Choroid plexus epithelial cell (primary cell): ENCODE measurements at regions not wholly inside any gene's neighbourhood (a gene's known extent, or its start where the extent isn't known, plus 50 kb on each side); places are given as distances from the start of the nearest gene placed in this dataset.
A peak's percentile ranks its signal among the peaks of the same experiment; 100 is the strongest.
"Not testable (repeated sequence)": the region's sequence is repeated elsewhere in the genome, so short reads cannot be mapped to it uniquely, and the experiment has no call there.

ENCODE experiments used
- DNase-seq: peaks from one replicate; pipeline ENCODE4 v3.0.0-alpha.2; 2010; ENCODE audit warnings: low read depth
- H3K4me3 ChIP-seq: 2 replicates; pipeline ENCODE4 v1.5.1; 2011; ENCODE audit warnings: low read depth, mild to moderate bottlenecking, control low read depth, low read length, moderate library complexity

DNA sequence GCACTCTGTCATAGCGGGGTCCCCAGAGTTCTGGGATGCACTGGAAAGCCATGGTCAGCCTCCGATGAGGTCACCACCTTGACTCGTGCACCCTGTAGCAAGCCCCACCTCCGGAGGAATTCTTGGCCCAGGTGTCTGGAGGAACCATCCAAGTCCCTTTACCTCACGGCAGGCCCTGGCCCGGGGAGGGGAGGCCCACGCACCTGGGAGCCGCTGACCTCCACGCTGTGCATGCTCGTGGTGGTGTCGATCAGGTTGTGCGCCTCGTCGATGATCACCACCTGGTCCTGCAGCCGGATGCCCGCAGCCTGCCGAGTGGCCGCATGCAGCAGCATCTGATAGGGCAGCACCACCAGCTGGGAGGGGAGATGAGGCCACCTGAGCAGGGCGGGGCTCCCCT lies 177.3 kb downstream of the KLRB1 start:
- not testable (repeated sequence) for H3K4me3 ChIP-seq, DNase-seq

DNA sequence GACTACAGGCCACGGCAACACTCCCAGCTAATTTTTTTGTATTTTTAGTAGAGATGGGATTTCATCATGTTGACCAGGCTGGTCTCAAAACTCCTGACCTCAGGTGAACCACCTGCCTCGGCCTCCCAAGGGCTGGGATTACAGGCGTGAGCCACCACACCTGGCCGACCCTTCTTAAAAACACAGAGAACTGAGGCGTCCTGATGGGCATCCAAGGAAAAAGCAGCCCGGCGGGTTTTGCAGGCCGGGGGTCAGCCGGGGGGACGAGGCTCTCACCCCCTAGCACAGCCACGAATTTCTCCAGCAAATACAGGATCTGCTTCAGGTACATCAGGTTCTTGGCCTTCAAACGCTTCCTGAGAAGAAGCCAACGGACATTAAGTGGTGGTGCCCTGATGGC lies 178.9 kb downstream of the KLRB1 start:
- not testable (repeated sequence) for H3K4me3 ChIP-seq, DNase-seq

DNA sequence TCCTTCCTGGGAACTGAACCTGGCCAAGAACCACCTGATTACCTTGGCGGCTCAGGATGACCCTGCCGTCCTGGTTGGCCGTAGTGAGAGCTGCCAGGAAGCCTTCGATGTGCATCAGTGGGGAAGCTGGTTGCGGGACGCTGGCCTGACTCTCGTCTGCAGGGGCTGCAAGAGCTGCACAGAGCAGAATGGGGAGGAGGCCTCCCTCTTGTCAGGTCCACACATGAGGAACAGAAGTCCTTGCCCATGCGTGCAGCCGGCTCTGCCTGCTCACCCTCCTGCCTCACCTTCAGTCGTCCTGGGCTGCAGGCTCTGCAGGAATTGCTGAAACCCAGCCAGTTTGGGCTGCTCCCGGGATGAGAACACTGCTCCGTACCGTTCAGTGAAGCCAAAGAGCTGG lies 182.3 kb downstream of the KLRB1 start:
- H3K4me3 ChIP-seq, DNase-seq: not testable (repeated sequence)

DNA sequence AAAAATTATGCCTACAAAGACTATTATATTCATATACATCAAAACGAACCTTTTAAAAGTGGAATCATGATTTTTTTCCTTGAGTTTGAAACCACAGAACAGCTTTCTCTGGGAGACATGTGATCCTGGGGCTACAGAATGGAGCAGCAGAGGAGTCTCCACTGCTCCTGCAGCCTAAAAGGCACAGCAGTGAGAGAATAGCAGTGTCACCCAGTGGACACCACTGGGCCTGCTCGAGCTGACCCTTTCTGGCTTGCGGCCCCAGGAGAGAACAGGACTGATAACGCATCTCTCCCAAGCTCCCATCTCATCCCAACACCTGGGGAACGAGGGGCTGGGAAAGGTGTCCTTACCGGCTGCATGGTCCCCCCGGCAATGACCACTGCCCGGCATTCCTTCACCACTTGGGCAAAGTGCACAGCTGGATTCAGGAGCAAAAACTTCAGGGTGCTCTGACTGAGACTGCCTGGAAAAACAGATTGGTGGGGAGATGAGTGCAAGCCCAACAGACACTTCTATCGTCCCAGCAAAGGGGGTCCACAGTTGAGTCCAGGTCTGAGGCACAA lies 183.5 kb downstream of the KLRB1 start:
- H3K4me3 ChIP-seq, DNase-seq: not testable (repeated sequence)

DNA sequence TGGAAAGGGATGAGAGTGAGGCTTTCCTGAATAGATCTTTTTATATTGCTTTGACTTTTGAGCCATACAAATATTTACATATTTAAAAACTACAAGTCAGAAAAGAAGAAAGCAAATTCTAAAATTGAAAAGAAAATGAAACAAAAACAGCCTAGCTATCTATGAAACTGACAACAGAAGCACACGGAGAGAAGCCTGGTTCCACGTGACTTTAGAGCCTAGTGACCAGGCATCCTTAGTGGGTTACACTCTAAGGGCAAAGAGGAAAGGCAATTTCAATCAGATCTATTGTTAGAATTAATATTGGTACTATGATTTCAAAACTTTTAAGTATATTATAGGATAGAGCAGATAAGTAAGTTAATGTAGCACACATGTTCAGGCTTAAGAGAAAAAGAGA lies 185.0 kb downstream of the KLRB1 start:
- DNase-seq, H3K4me3 ChIP-seq: not testable (repeated sequence)

DNA sequence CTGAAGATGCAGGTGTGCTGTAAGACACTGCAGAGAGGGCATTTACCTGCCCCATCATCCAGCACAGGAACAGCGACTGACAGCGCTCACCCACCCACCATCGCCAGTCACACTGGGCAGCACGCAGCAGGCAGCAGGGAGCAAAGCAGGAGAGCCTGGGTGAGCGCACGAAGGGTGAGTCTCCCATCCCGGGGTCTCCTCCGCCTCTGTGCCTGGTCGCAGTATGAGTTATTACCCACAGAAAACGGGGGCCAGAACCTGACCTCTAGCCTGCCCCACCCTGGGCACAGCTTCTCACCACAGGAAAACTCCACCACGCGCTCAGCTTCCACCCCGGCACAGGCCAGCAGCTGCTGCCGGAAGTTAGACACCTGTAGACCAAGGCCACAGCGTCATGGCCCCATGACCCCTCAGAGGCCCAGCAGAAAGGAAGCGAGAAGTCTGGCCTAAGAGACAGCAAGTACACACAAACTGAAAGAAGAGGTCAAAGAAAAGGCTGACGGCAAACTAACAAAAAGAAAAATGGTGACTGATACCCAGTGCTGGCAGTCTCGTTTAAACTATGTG lies 186.1 kb downstream of the KLRB1 start:
- not testable (repeated sequence) for H3K4me3 ChIP-seq, DNase-seq

DNA sequence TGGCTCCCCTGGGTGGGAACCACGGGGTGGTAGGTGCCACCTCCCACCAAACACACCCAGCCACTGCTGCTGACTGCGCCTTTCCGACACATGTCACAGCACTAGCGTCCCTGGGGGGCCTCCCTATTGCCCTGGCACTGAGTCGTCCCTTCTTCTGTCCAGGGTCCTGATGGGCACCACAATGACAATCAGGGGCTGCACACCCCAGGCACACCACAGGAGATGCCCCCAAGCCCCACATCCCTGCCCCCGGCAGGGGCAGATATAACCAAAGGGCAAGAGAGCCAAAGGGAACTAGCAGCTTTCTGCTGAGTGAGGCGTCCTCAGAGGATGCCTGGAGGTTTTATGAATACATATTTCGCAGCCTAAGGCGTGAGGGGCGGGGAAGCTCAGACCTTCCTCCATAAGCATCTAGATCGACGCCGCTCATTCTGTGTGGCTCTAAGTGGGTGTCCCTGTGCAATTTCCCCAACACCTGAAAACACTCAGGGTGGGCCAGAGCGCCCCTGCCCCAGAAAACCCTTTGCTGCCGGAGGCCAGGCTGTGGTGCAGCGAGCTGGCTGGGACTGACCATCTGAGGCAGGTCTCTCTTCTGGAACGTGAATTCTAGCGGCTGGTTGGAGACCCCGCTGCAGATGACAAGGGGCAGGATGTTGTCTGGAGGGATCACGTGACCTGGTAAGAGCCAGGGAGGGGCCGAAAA lies 186.7 kb downstream of the KLRB1 start:
- not testable (repeated sequence) for DNase-seq, H3K4me3 ChIP-seq

DNA sequence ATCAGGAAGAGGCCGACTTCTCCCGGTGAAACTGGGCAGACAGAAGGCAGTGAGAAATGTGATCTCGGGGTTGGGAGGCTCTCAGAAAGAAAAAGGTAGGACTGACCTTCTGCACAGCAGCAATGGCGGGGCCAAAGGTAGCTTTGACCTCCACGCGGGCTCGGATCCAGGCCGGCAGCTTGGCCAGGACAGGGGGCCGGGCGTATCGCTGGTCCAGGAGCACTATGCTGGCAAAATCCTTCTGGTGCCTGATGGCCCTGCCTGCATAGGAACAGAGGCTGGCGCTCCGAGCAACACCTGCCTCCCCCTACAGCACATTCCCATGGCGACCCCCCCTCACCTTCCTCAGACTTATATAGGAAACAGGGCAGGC lies 189.1 kb downstream of the KLRB1 start:
- not testable (repeated sequence) for DNase-seq, H3K4me3 ChIP-seq

DNA sequence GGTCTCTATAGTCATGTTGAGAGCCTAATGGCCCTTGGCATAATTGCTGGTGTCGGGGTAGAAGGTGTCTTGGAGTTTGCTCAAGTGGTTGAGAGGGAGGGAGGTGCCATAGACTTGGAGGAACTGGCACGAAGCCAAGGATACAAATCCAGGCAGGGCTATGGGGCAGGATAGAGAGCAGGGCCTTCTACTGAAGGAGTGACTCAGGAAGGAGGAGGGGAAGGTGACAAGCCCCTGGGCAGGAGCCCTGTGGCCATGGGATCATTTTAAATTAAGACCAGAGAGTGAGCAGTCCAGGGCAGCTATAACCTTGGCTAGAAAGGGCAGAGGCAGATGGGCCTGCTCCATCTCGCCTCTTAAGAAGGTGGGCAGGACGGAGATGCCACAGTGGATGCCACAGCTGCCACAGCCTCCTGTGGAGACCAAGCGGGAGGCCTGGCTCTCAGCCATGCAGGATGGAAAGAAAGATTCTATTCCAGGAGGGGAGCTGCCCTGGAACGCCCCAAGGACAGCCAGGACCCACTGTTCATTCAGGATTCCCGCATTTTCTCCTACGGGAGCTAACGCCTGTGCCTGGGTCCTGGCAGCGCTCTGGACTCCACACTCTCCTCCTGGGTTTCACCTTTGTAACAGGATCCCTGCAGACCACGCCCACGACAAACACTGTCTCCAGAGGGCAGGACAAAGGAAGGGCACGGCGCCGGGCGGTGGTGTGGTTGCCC lies 189.6 kb downstream of the KLRB1 start:
- not testable (repeated sequence) for DNase-seq, H3K4me3 ChIP-seq

DNA sequence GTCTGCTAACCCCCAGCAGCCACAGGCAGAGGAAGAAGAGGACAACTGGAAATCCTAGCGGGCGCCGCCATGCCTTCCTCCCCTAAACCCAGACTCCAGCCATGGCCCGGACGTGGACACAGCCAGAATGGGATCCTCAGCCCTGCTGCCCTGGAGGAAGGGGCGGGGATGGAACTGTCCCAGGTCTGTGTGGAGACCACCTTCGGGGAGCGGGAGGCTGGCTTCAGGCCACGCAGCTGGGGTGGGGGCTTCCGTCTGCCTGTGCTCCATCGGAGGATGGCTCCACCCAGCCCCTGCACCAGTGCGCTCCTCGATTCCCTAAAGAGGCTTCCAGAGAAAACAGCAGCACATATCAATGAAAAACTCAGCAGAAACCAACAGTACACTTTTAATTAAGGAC lies 190.4 kb downstream of the KLRB1 start:
- H3K4me3 ChIP-seq, DNase-seq: not testable (repeated sequence)

DNA sequence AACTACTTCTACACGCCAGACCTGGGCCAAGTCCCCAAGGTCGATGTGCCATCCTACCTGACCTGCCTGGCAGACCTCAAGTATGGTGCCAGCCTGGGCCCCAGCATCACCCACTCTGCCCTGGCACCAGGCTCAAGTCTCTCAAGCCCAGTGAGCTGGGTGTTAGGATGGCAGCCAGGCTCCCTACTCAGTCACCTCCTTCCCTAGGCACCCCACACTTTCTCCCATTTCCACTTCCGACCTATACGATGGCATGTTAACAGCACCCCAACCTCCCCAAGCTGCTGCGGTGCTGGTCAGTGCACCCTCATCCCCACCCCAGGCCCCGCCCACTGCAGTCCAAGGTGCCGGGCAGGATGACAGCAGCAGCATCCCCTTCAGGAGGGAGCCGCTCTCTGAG lies 191.4 kb downstream of the KLRB1 start:
- not testable (repeated sequence) for DNase-seq, H3K4me3 ChIP-seq

DNA sequence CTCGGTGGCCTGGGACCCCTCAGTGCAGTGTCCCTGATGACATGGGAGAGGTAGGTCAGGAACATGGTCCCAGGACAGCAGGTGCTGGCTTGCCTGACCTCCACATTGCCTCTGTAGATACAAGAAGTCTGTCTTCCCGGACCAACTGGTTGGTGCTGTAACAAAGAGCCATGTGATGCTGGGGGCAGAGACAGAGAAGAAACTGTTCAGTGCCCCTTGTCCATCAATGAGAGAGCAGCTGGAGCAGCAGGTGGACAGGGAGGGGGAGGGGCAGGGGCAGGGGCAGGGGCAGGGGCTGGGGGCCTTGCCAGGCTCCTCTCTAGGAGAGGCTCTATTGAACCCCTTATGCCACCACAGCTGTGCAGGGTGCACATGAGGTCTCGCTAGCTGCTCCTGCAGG lies 191.8 kb downstream of the KLRB1 start:
- H3K4me3 ChIP-seq, DNase-seq: not testable (repeated sequence)

DNA sequence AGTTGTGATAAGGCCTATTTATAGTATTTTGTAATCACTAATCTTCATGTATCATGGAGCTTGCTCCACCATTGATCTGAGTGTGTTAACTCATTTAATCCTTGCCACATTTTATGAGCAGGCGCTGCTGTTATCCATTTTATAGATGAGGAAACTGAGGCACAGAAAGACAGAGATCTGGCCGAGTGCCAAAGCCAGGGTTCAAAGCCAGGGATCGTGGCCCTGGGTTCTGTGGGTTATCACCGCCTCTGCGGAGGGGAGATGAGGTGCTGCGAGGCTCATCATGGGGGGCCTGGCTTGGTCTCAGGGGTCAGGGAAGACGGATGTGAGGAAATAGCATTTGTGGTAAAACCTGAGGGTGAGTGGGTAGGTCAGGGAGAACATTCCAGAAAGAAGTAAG lies 193.9 kb downstream of the KLRB1 start:
- H3K4me3 ChIP-seq: not testable (repeated sequence)
- DNase-seq: peak; percentile 6

DNA sequence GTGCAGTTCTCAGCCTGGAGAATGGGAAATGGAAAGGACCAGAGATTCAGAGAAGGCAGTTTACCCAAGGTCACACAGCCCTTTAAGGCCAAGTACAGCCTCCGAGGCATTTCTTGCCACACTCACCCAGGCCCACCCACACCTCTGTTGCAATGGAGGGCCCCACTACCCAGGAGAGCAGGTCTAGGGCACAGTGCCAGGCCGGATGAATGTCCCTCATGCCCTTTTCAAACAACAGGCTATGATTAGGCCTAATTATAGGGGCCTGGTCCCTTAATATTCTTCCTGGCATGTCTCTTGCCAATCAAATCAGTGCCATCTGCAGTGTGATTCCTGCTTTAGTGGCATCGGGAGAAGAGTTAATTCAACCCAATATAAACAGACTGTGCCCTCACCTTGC lies 195.3 kb downstream of the KLRB1 start:
- not testable (repeated sequence) for DNase-seq, H3K4me3 ChIP-seq

DNA sequence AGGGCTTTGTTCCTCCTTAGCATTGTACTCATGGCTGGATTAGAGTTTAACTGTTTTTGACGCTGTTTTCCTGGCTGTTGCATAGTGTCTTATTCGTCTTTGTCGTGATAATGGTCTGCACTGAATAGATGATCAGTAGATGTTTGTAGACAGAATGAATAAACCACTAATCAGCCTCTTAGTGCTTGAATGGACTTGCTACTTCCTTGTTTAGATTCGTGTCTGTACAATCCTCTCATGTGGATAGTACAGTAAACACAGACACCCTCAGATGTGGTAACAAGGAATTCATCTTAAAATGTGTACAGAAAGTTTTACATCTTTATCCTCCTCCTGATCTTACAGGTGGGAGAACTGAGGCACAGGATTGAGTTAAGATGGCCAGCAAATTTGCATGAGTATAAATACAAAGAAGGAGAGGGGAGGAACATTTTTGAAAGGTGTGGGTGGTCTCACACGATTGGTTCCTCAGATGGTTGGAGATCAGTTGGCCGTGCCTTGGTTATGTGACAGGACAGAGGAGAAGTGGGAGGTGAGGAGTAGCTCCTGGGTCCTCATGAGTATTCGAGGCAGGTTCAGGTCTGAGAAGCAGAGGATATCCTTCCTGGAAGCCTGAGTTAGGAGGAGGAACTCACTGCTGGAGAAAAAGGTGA lies 196.0 kb downstream of the KLRB1 start:
- not testable (repeated sequence) for DNase-seq, H3K4me3 ChIP-seq

DNA sequence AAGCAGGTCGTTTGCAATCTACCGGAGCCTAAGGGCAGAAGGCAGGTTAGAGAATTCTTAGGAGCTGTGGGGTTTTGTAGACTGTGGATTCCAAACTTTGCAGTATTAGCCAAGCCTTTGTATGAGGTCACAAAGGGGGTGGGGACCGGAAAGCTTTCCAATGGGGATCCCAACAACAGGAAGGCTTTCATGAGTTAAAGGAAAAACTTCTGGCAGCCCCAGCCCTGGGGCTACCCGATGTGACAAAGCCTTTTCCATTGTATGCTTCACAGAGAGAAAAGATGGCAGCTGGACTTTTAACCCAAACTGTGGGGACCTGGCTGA lies 199.2 kb upstream of the PZP start:
- H3K4me3 ChIP-seq, DNase-seq: not testable (repeated sequence)
